ENCODE measurements at regions not wholly inside any gene's neighbourhood (a gene's known extent, or its start where the extent isn't known, plus 50 kb on each side); places are given as distances from the start of the nearest gene placed in this dataset.

DNA sequence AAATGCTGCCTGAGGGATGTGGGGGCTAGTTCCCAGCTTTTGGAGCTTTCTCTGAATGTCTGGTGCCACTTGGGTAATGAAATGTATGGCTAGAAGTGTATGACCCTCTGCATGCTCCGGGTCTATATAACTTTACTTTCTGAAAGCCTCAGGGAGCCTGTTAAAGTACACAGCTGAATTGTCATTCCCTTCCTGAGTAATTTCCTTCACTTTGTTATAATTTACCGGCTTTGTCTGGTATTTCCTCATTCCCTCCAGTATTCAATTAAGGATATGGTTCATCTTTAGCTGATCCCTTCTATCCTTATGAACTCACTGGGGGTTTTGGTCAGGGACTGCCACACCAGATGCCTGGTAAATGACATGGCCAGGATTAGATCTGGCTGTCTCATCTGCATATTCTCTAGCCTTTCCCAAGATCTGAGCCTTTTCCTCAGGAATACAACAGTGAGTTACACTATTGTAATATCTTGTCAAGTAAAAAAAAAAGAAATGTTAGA is 620.3 kb downstream of the ZPLD1 start:
- Mint-ChIP-seq H3K27ac (peak overlapping the region in 2 of 3 experiments; percentile 17 to 50), H3K27me3 (ENCODE audit: low read depth) (no peaks in the 10 kb centered on the region), H3K4me3 (no peak overlapping the region), H3K4me1 (peaks cover 22% of the 10 kb centered on the region), H3K36me3 (ENCODE audit: low read depth) (no peaks in the 10 kb centered on the region), H3K9me3 (no peaks in the 10 kb centered on the region)
- TF ChIP-seq, protein P1, sequence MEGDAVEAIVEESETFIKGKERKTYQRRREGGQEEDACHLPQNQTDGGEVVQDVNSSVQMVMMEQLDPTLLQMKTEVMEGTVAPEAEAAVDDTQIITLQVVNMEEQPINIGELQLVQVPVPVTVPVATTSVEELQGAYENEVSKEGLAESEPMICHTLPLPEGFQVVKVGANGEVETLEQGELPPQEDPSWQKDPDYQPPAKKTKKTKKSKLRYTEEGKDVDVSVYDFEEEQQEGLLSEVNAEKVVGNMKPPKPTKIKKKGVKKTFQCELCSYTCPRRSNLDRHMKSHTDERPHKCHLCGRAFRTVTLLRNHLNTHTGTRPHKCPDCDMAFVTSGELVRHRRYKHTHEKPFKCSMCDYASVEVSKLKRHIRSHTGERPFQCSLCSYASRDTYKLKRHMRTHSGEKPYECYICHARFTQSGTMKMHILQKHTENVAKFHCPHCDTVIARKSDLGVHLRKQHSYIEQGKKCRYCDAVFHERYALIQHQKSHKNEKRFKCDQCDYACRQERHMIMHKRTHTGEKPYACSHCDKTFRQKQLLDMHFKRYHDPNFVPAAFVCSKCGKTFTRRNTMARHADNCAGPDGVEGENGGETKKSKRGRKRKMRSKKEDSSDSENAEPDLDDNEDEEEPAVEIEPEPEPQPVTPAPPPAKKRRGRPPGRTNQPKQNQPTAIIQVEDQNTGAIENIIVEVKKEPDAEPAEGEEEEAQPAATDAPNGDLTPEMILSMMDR (IDR thresholded peaks at IDR 0.05; ENCODE audit: unreplicated experiment in 3 of 3), result no peak

- H3K36me3 Mint-ChIP-seq (ENCODE audit: low read depth), result no peaks in the 10 kb centered on the region
- H3K4me1 Mint-ChIP-seq, result peaks cover 22% of the 10 kb centered on the region
- H3K4me3 Mint-ChIP-seq, result no peak overlapping the region
- peak overlapping the region; percentile 7 to 70 (median 48) for H3K27ac Mint-ChIP-seq
- no peaks in the 10 kb centered on the region for H3K9me3 Mint-ChIP-seq
- no peaks in the 10 kb centered on the region for H3K27me3 Mint-ChIP-seq (ENCODE audit: low read depth)
- TF ChIP-seq, protein P1 (IDR thresholded peaks at IDR 0.05; ENCODE audit: unreplicated experiment in 3 of 3), result no peak
Observed at GRCh38 chr3:103056542-103056941, 621.7 kb downstream of the ZPLD1 start.

DNA sequence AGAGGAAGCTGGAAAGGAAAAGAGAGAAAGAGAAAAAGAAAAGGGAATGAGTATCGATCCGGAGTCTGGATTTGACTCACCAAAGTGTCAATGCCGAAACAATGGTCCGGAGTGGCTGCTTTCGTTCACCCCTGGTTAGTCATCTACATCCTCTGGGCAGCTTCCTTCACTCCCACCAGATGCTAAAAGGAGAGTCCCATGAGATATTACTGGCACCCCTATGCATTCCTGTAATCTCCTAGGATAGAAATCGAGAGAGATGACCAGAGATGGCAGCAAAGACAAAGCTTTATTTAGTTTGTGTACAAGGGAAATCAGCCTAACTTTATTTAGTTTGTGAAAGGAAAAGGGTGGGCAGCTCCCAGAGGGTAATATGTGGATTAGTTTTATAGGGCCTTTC is 622.2 kb downstream of the ZPLD1 start:
- Mint-ChIP-seq H3K27ac (peak overlapping the region; percentile 7 to 70 (median 48)), H3K4me3 (no peak overlapping the region), H3K27me3 (ENCODE audit: low read depth) (no peaks in the 10 kb centered on the region), H3K9me3 (no peaks in the 10 kb centered on the region), H3K4me1 (peaks cover 20% of the 10 kb centered on the region), H3K36me3 (ENCODE audit: low read depth) (no peaks in the 10 kb centered on the region)
- TF ChIP-seq, protein P1 (IDR thresholded peaks at IDR 0.05; ENCODE audit: unreplicated experiment in 3 of 3), result no peak

DNA sequence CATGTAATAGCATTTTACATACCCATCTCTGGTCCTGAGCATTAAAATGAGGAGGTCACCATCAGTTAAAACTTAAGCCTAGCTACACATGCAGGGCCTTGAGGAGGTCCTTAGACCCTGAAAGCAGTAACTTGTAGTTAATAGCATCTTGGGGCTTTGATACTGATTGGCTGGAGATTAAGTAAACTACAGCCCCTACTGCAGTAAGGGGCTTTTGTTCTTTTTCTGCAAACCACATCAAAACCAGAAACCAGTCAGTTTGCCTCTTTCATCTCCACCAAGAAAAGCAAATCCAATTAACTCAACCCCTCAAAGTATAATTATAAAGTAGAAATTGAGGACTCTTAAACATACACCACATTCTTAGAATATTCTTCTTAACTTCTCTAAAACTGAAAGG is 622.7 kb downstream of the ZPLD1 start:
- H3K27me3 Mint-ChIP-seq (ENCODE audit: low read depth), result no peaks in the 10 kb centered on the region
- H3K27ac Mint-ChIP-seq, result peak overlapping the region in 1 of 3 experiments; percentile 70
- TF ChIP-seq, protein P1 (IDR thresholded peaks at IDR 0.05; ENCODE audit: unreplicated experiment in 3 of 3), result no peak
- H3K4me3 Mint-ChIP-seq, result no peak overlapping the region
- H3K36me3 Mint-ChIP-seq (ENCODE audit: low read depth), result no peaks in the 10 kb centered on the region
- H3K4me1 Mint-ChIP-seq, result peaks cover 15% of the 10 kb centered on the region
- no peaks in the 10 kb centered on the region for H3K9me3 Mint-ChIP-seq

- TF ChIP-seq, protein P1 (IDR thresholded peaks at IDR 0.05; ENCODE audit: unreplicated experiment in 3 of 3), result no peak
- Mint-ChIP-seq H3K36me3 (ENCODE audit: low read depth) (no peaks in the 10 kb centered on the region), H3K9me3 (no peaks in the 10 kb centered on the region), H3K4me3 (no peak overlapping the region), H3K27me3 (ENCODE audit: low read depth) (no peaks in the 10 kb centered on the region), H3K27ac (peak overlapping the region in 1 of 3 experiments; percentile 4), H3K4me1 (peaks cover 9% of the 10 kb centered on the region)
Observed at GRCh38 chr3:103059432-103059831, 624.6 kb downstream of the ZPLD1 start.

- Mint-ChIP-seq H3K4me3 (no peak overlapping the region), H3K4me1 (peaks cover 5% of the 10 kb centered on the region), H3K27me3 (ENCODE audit: low read depth) (no peaks in the 10 kb centered on the region), H3K36me3 (ENCODE audit: low read depth) (no peaks in the 10 kb centered on the region), H3K27ac (no peak overlapping the region), H3K9me3 (no peaks in the 10 kb centered on the region)
- TF ChIP-seq, protein P1 (IDR thresholded peaks at IDR 0.05; ENCODE audit: unreplicated experiment in 3 of 3), result no peak
Observed at GRCh38 chr3:103060242-103060641, 625.4 kb downstream of the ZPLD1 start.
